NB4 (cell line): ENCODE measurements at regions not wholly inside any gene's neighbourhood (a gene's known extent, or its start where the extent isn't known, plus 50 kb on each side); places are given as distances from the start of the nearest gene placed in this dataset.

Experiments
- MYC ChIP-seq: IDR thresholded peaks from 2 replicates; pipeline ENCODE4 v1.6.1; 2011; ENCODE audit warnings: low read depth, low read length
- TF ChIP-seq, protein P1 (sequence below): IDR thresholded peaks from one replicate; pipeline ENCODE4 v1.5.1; 2012; ENCODE audit warnings: low read depth, low read length

DNA sequence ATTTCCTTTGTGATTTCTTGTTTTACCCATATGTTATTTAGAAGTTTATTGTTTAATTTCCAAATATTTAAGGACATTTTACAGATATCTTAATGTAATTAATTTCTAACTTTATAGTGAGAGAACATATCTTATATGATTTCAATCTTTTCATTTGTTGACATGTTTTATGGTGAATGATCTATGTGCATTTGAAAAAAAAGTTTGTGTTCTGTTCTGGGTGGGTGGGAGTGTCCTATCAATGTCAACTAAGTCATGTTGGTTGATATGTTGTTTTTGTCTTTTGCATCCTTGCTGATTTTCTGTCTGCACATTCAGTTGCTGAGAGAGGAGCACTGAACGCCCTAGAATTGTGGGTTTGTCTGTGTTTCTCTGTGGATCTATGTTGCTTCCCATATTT is 50.3 kb upstream of the CBFA2T3 start:
- TF ChIP-seq, protein P1, sequence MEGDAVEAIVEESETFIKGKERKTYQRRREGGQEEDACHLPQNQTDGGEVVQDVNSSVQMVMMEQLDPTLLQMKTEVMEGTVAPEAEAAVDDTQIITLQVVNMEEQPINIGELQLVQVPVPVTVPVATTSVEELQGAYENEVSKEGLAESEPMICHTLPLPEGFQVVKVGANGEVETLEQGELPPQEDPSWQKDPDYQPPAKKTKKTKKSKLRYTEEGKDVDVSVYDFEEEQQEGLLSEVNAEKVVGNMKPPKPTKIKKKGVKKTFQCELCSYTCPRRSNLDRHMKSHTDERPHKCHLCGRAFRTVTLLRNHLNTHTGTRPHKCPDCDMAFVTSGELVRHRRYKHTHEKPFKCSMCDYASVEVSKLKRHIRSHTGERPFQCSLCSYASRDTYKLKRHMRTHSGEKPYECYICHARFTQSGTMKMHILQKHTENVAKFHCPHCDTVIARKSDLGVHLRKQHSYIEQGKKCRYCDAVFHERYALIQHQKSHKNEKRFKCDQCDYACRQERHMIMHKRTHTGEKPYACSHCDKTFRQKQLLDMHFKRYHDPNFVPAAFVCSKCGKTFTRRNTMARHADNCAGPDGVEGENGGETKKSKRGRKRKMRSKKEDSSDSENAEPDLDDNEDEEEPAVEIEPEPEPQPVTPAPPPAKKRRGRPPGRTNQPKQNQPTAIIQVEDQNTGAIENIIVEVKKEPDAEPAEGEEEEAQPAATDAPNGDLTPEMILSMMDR = no peak
- no peak for TF ChIP-seq MYC
